Fibroblast of mammary gland (primary cell): ENCODE measurements at regions not wholly inside any gene's neighbourhood (a gene's known extent, or its start where the extent isn't known, plus 50 kb on each side); places are given as distances from the start of the nearest gene placed in this dataset.

Experiments used
- DNase-seq: peaks from one replicate; pipeline ENCODE4 v3.0.0-alpha.2; 2010; ENCODE audit warnings: low read depth
- H3K4me3 ChIP-seq: 2 replicates; pipeline ENCODE4 v1.5.1; 2011; ENCODE audit warnings: low read depth, mild to moderate bottlenecking, low read length, moderate library complexity; ENCODE audit not compliant: control insufficient read depth
- CTCF ChIP-seq: conservative IDR thresholded peaks from 2 replicates; pipeline ENCODE4 v1.5.1; 2011; ENCODE audit warnings: low read depth, low read length, inconsistent platforms; ENCODE audit not compliant: control insufficient read depth, insufficient read depth

GRCh38 chr3:35322070-35322469 lies 317.3 kb upstream of the ARPP21 start:
- no peak for TF ChIP-seq CTCF
- H3K4me3 ChIP-seq = no peak overlapping the region
- DNase-seq = peak; percentile 18

- no peak for TF ChIP-seq CTCF
- no peak overlapping the region for H3K4me3 ChIP-seq
Observed at GRCh38 chr3:35335703-35336102, 303.6 kb upstream of the ARPP21 start.

GRCh38 chr3:35336601-35337000 lies 302.7 kb upstream of the ARPP21 start:
- no peak for TF ChIP-seq CTCF
- DNase-seq = no peak
- no peak overlapping the region for H3K4me3 ChIP-seq

More at GRCh38 chr3:35335703-35336102, 303.6 kb upstream of the ARPP21 start:
- no peak for DNase-seq

- DNase-seq = no peak
- TF ChIP-seq CTCF = no peak
Observed at GRCh38 chr3:35338186-35338585, 301.1 kb upstream of the ARPP21 start.

GRCh38 chr3:35380196-35380595 lies 259.1 kb upstream of the ARPP21 start:
- TF ChIP-seq CTCF = no peak

More at GRCh38 chr3:35338186-35338585, 301.1 kb upstream of the ARPP21 start:
- H3K4me3 ChIP-seq = no peak overlapping the region

GRCh38 chr3:35383216-35383615 lies 256.1 kb upstream of the ARPP21 start:
- DNase-seq = no peak
- no peak overlapping the region for H3K4me3 ChIP-seq
- TF ChIP-seq CTCF = no peak

More at GRCh38 chr3:35380196-35380595, 259.1 kb upstream of the ARPP21 start:
- DNase-seq = no peak
- no peak overlapping the region for H3K4me3 ChIP-seq
